ENCODE measurements at regions not wholly inside any gene's neighbourhood (a gene's known extent, or its start where the extent isn't known, plus 50 kb on each side); places are given as distances from the start of the nearest gene placed in this dataset.

GRCh38 chr3:117875887-117876286 lies 1158.8 kb downstream of the IGSF11 start:
- no peak for TF ChIP-seq EZH2 (IDR thresholded peaks at IDR 0.05; ENCODE audit: low read depth)
- no peak for TF ChIP-seq CTCF (conservative IDR thresholded peaks at IDR 0.05)

Measured in PC-9 (cell line).